Parathyroid adenoma (tissue), 2 donors: ENCODE measurements at regions not wholly inside any gene's neighbourhood (a gene's known extent, or its start where the extent isn't known, plus 50 kb on each side); places are given as distances from the start of the nearest gene placed in this dataset.

Experiments used
- H2AFZ ChIP-seq: fragments of 300-600 bp; sonication (generic); one replicate; pipeline ENCODE4 v1.7.0; 2017; ENCODE audit warnings: antibody characterized with exemption, mild to moderate bottlenecking
- H3K27ac ChIP-seq: fragments of 300-600 bp; sonication (generic); one replicate; pipeline ENCODE4 v1.7.0; 2017
- H3K27me3 ChIP-seq: fragments of 300-600 bp; sonication (generic); one replicate; pipeline ENCODE4 v1.7.0; 2017; ENCODE audit warnings: low read length; ENCODE audit not compliant: control insufficient read depth, insufficient read depth
- H3K36me3 ChIP-seq: fragments of 300-600 bp; sonication (generic); one replicate; pipeline ENCODE4 v1.7.0; 2017; ENCODE audit warnings: low read length; ENCODE audit not compliant: control insufficient read depth, insufficient read depth
- H3K4me1 ChIP-seq: fragments of 300-600 bp; sonication (generic); one replicate; pipeline ENCODE4 v1.7.0; 2017; ENCODE audit warnings: control low read depth
- H3K4me2 ChIP-seq: fragments of 300-600 bp; sonication (generic); one replicate; pipeline ENCODE4 v1.7.0; 2017; ENCODE audit warnings: low read length
- H3K4me3 ChIP-seq: fragments of 300-600 bp; sonication (generic); one replicate; pipeline ENCODE4 v1.7.0; 2017; ENCODE audit warnings: low read depth, low read length
- H3K79me2 ChIP-seq: fragments of 300-600 bp; sonication (generic); one replicate; pipeline ENCODE4 v1.7.0; 2017; ENCODE audit warnings: control low read depth
- H3K9ac ChIP-seq: fragments of 300-600 bp; sonication (generic); one replicate; pipeline ENCODE4 v1.7.0; 2017; ENCODE audit warnings: mild to moderate bottlenecking
- H3K9me3 ChIP-seq: fragments of 300-600 bp; sonication (generic); one replicate; pipeline ENCODE4 v1.7.0; 2017; ENCODE audit warnings: low read length; ENCODE audit not compliant: control insufficient read depth
- CTCF ChIP-seq: fragments of 300-600 bp; sonication (generic); IDR thresholded peaks from one replicate; pipeline ENCODE4 v1.7.0; 2017; ENCODE audit warnings: antibody characterized with exemption, mild to moderate bottlenecking
- donor health status: primary hyperparathyroidism.

GRCh38 chr21:38081708-38082107, 165.5 kb upstream of the KCNJ6 start:
- Histone ChIP-seq H3K4me1 (no peaks in the 10 kb centered on the region), H3K4me3 (no peak overlapping the region), H3K79me2 (no peaks in the 10 kb centered on the region), H3K36me3 (no peaks in the 10 kb centered on the region), H3K27ac (no peak overlapping the region), H3K27me3 (no peaks in the 10 kb centered on the region), H2AFZ (no peak overlapping the region), H3K9me3 (no peaks in the 10 kb centered on the region), H3K9ac (no peak overlapping the region), H3K4me2 (no peak overlapping the region)
- no peak for TF ChIP-seq CTCF

GRCh38 chr21:38082936-38083485, 166.8 kb upstream of the KCNJ6 start:
- Histone ChIP-seq H3K9ac (no peak overlapping the region), H3K36me3 (no peaks in the 10 kb centered on the region), H3K27me3 (no peaks in the 10 kb centered on the region), H3K79me2 (no peaks in the 10 kb centered on the region), H3K27ac (no peak overlapping the region), H3K9me3 (no peaks in the 10 kb centered on the region), H2AFZ (no peak overlapping the region), H3K4me1 (no peaks in the 10 kb centered on the region), H3K4me3 (no peak overlapping the region), H3K4me2 (no peak overlapping the region)
- TF ChIP-seq CTCF = no peak

- no peak overlapping the region for H2AFZ ChIP-seq
- no peak overlapping the region for H3K4me3 ChIP-seq
- H3K27ac ChIP-seq = no peak overlapping the region
- no peaks in the 10 kb centered on the region for H3K36me3 ChIP-seq
- H3K4me1 ChIP-seq = no peaks in the 10 kb centered on the region
- H3K27me3 ChIP-seq = no peaks in the 10 kb centered on the region
- no peak for TF ChIP-seq CTCF
- no peaks in the 10 kb centered on the region for H3K9me3 ChIP-seq
- H3K9ac ChIP-seq = no peak overlapping the region
- H3K4me2 ChIP-seq = no peak overlapping the region
- H3K79me2 ChIP-seq = no peaks in the 10 kb centered on the region
These were observed 167.3 kb upstream of the KCNJ6 start for GRCh38 chr21:38083535-38083934.

- Histone ChIP-seq H3K9ac (no peak overlapping the region), H3K79me2 (no peaks in the 10 kb centered on the region), H3K27me3 (no peaks in the 10 kb centered on the region), H3K27ac (no peak overlapping the region), H3K4me2 (no peak overlapping the region), H3K4me3 (no peak overlapping the region), H2AFZ (no peak overlapping the region), H3K4me1 (no peaks in the 10 kb centered on the region), H3K9me3 (no peaks in the 10 kb centered on the region), H3K36me3 (no peaks in the 10 kb centered on the region)
- no peak for TF ChIP-seq CTCF
These were observed 170.2 kb upstream of the KCNJ15 start for GRCh38 chr21:38086580-38086979.
